GM19043 (cell line): ENCODE measurements at regions not wholly inside any gene's neighbourhood (a gene's known extent, or its start where the extent isn't known, plus 50 kb on each side); places are given as distances from the start of the nearest gene placed in this dataset.

Source experiments
- ATAC-seq: cut with Tn5 transposase; IDR thresholded peaks from one replicate; pipeline ENCODE4 v1.9.1; 2021; ENCODE audit warnings: low read depth; ENCODE audit not compliant: unreplicated experiment

GRCh38 chr2:217223222-217223930 lies 363.5 kb upstream of the TNP1 start:
- peak; percentile 71 for ATAC-seq

DNA sequence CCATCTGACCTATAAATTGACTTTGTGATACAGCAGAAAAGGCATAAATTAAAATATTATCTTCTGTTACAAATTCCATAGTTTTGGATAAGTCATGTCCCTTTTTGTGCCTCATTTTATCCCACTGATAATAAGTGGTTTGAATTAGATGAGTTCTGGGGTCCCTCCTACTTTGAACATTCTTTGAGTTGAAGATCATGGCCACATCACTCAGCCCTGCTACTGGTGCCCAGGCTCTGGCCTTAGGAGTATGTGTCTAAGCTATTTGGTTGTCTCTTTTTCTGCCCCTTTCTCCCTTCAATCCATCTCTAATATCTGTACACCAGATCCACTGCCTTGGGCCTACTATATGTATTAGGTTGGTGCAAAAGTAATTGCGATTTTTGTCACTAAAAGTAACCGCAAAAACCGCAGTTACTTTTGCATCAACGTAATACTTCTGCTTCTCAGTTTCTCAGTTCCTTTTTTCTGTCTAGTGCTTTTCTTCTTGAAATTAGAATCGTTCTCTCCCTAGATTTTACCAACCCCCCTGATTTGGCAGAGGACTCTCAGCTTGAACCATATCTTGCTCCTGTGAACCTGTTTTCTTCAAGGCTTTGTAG lies 362.5 kb upstream of the TNP1 start:
- peak; percentile 28 for ATAC-seq

DNA sequence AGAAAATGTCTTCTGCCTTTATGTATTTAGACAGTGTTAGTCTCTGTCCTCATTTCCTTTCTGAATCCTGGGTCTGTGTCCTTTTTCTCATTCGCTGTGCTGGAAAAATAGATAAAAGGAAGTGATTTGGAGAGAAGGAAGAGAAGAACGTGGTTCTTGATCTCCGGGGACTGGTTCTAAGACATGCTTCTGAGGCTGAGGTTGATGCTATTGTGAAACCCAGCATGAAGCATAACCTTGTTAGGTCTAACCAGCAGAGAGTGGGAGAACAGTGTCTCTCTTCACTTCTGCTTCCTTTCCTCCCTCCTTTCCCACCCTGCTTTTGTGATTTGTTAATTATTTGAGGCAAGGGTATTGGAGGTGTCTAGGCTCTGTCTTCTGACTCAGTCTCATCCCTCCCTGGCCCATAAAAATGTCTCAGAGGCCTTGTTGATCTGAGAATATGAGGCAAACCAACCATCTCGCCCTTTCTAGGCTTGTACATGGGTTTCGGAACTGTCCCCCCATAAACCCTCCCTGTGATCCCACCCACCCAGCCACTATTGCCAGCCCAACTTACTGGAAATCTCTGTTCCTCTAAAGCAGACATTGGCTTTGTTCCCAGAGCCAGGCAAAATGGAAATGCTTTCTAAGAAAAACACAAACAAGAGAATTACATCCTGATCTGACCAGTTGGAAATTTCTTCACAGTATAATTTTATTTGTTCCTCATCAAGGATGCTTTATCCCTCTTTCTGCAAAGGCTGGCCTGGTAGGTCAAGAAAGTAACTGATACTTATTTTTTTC lies 360.6 kb upstream of the TNP1 start:
- ATAC-seq = no peak

DNA sequence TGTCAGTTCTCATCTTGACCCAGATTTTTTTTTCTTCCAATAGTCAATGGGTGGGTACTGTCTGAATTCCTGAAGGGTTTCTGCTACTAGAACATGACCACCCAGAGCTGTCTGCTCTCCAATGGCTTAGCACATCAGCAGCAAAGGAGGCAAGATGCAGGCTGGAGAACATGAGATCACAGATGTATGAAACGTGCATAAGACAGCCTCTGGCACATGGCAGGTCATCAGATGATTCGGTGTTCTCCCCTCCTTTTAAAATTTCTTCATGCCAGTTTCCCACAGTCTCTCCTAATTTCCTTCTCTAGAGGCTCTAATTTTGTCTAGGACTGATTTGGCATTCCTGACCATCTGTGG lies 359.3 kb upstream of the TNP1 start:
- ATAC-seq = no peak

DNA sequence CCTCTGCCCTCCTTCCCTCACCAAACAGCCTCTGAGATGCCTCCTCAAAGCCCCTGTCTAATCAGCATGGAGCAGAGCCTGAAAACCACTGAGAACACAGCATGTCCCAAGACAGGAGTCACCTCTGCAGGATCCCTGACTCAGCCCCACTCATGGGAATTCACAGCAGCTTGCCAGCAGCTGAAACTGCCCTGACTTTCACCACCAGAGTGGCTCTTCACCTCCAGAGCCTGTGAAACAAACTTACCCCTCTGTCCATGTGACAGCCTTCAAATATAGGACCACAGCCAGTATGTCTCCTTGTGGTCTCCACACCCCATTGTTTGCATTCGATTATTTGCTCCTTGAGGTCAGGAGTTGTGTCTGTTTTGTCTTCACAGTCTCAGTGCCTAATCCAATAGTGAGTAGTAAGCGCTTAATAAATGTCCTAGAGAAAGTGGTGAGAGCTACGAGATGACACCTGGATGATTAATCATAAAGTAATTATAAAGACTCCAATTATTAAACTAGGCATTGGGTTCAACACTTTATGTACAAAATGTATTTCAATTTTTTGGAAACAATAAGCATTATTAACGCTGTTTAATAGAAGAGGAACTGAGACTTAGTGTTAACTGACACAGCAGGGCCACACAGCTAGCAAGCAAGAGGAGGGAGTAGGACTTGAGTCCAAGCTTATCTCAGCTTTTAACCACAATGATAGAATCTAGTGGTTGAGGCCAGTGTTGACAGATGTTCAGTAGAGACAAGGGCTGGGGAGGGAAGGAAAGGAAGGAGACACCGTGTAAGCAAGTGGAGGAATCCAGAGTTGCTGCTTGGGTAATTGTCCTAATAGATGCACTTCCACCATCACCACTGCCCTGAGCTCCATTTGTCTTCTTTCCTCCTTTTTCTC lies 358.7 kb upstream of the TNP1 start:
- peak; percentile 56 for ATAC-seq

GRCh38 chr2:217216982-217217381 lies 357.1 kb upstream of the TNP1 start:
- ATAC-seq = no peak

DNA sequence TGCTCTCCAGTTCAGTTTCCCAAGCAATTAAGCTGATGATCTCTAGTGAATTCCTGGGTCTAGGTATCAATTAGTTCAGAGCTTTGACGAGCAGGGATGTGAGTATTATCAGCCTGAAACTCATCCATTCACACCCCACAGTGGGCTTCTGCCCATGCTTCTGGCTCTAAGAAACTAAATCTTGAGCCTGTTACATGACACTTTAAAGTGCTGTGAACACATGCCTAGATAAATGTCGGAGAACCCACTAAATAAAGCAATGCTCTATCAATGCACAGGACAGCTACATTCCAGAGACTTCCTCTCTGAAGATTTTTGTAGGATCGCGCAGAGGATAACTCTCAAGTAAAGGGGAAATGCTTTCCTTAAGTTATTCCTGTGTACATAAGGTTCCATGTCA lies 356.5 kb upstream of the TNP1 start:
- ATAC-seq = no peak

DNA sequence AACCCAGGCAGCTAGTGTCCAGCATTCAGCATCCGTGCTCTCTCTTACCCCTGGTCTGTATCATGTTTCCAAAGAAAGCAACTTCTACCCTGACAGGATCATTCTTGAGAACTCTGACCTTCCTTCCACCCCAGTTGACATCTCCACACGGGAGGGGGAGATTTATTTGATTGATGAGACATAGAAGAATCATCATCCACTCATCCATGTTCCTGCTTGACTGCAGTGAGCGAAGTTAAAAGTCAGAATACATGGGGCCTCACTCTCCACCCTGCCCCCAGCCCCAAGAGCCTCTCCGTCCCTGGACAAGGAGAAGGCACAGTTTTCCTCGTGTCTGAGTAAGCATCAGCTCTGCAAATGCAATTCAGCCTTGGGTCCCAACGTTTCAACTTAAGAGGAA lies 356.0 kb upstream of the TNP1 start:
- ATAC-seq = no peak

DNA sequence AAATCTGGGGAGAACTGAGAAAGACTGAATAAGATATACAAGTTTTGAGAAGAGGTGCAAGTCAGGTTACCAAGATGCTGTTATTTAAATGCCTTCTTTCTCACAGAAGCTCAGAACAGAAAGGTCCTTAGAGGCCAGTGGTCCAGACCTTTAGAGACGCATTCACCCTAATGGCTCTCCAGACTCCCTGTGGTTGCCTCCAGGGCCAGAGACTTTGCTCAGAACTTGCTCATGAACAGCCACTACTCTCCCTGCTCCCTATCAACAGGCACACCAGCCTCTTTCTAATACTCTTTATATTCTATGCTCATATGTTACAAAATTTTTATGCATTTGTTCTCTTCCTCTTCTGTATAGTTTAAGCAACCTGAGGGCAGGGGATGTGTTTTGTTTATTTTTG lies 349.0 kb upstream of the TNP1 start:
- no peak for ATAC-seq

DNA sequence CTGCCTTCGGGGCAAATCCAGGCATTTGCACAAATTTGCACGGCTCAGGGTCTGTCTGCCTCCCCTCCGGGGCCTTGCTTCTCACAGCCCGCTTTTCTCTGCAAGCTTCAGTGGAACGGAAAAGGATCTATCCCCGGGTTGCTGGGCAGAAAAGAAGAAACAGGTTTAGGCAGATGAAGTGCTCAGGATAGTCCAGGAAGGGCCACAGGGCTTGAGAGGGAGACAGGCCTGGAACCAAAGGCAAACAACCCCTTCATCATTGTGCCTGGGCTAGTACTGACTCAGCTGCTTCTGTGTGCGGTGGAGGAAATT lies 347.8 kb upstream of the TNP1 start:
- no peak for ATAC-seq

DNA sequence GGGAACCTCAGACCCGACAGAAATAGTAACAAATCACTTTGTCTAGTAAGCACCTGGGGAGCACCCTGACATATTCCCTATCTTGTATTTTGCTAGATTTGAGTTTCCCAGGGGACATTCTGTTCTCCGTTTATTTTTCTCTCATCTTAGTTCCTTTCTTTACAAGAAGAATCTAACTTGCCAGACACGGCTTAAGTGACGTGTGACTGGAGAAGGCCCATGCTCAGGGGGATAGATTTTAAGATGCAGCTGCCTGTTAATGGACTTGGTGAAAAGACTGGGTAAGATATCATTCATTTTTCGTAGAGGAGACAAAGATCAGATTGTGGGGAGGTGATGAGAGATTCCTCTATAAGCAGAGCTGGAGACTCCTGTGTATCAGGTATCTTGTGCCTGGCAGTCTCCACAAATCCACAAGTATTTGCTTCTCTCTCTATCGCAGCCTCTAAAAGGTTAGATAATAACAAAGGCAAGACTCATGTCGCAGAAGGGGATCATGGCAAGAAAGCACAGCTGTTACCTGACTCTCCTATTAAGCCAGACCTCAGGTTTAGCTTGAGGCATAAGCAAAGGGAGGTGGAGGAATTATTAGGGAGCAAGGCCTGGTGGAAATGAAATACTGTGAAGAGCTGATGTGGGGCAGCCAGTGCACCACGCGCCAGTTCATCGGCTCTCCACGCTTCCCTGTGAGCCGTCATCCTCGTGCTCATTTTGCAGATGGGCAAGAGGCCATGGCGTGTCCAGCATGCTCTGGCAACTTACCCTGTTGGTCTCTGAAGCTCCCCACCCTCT lies 347.2 kb upstream of the TNP1 start:
- no peak for ATAC-seq

GRCh38 chr2:217206016-217206725 lies 346.3 kb upstream of the TNP1 start:
- ATAC-seq = no peak

DNA sequence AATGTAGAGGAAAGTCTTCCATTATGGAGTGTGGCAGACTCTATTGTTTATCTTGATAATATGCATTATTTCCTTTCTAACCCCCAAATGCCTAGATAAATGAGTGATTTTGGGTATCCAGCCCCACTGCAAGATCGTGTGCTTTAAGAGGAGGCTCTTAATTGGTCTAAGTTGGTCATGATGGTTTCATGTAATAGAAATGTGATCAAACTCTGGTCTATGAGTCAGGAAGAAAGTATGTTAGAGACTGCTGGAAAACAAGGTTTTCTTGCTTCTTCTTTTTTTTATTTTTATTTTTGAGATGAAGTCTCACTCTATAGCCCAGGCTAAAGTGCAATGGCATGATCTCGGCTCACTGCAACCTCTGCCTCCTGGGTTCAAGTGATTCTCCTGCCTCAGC lies 344.5 kb upstream of the TNP1 start:
- no peak for ATAC-seq

DNA sequence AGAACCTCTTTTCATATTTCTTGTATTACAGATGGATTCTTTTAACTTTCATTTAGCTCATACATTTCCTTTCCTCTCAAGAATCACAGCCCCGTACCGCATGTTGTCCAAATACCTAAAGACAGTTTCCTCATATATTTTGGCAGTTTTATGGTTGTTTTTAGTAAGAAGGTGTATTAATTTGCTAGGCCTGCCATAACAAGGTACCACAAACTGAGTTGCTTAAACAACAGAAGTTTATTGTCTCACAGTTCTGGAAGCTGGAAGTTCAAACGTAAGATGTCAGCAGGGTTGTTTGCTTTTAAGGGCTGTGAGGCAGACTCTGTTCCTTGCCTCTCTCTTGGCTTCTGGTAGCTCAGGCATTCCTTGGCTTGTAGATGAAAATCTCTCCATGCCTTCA lies 343.2 kb upstream of the TNP1 start:
- ATAC-seq = no peak

DNA sequence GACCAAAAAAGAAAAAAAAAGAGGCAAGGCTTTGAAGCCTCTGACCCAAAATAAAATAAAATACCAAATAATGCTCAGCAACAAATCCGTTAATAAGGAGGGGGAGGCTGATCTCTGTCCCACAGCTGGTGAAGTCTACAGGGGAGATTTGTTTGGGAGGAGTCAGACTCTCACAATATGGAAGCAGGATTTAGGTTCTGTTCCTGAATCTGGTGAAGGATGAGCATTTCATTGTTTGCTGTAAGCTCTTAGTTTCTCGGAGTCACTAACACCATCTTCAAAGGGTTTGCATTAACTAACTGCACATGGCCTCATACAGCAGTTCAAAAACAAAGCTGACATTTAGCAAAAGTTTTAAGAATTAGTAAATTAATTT lies 339.4 kb upstream of the TNP1 start:
- no peak for ATAC-seq

DNA sequence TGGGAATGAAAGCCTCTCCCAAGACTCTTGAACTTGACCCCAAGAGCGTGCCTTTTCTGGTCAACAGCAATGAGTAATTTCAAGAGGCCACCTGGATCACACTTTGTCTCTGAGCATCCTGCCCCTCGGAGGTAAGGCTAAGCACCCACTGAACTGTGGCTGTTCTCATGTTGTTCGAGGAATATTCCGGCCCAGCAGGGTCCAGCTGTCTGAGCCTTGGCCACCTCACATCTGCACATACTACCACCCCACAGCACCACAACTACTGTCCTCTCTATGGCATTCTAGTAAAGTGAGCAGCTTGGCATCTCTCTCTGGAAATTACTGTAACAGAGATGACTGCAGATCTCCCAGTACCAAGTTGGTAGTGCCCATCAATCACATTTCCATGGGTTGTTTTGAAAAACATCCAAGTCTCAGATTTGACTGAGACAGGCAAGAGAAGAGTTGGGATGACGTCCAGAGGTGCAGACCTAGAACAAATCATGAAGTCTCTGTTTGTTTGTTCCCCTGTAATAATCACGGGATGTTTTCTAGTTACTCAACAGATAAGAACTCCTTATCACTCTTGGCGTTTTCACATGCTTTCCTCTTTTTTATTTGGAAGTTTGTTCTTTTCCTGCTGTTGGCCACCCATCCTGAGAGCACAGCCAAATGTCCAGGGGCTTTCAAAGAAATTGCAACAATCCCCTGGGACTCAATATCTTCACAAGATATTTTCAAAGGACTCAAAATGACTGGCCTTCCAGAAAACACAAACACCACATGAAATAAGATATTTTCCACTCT lies 336.0 kb upstream of the TNP1 start:
- ATAC-seq = no peak

DNA sequence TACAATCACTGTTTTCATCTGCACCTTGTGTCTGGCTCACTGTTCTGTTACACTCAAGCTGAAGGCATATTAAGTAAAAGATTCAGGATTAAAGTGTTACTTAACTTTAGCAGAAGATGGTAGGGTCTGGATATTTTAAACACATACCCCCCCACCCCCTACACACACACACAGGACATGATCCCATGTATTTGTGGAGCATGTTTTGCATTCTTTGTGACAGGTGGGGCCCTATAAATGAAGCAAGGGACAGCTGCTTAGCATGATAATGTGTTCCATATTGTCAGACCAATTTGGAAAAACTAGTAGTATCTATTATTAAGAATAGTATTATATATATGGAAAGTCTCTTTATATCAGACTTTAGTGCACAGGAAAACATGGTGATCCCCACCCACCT lies 335.2 kb upstream of the TNP1 start:
- ATAC-seq = no peak

- ATAC-seq = no peak
Measured at GRCh38 chr2:217193431-217194340, 333.8 kb upstream of the TNP1 start.
